ENCODE measurements at regions not wholly inside any gene's neighbourhood (a gene's known extent, or its start where the extent isn't known, plus 50 kb on each side); places are given as distances from the start of the nearest gene placed in this dataset.

GRCh38 chr12:34396861-34397590 is 374.7 kb downstream of the ALG10 start:
- ATAC-seq (no peak), FAIRE-seq (no peak), DNase-seq (ENCODE audit: low read depth, low spot score) (no peak)
- Histone ChIP-seq H3K79me2 (ENCODE audit: control insufficient read depth, insufficient read depth, low read length) (no peaks in the 10 kb centered on the region), H3K27ac (ENCODE audit: control insufficient read depth, insufficient read depth) (no peak overlapping the region), H2AFZ (ENCODE audit: control insufficient read depth, low read depth, low read length) (no peak overlapping the region), H3K9ac (ENCODE audit: control insufficient read depth, insufficient read depth, low read length) (no peak overlapping the region), H3K4me3 (no peak overlapping the region), H3K4me1 (ENCODE audit: control insufficient read depth, insufficient read depth, low read length) (no peaks in the 10 kb centered on the region), H3K36me3 (ENCODE audit: control insufficient read depth in 2 of 2, insufficient read depth in 2 of 2, low read length in 1 of 2) (no peaks in the 10 kb centered on the region), H4K20me1 (ENCODE audit: control insufficient read depth, insufficient read depth) (no peaks in the 10 kb centered on the region), H3K27me3 (replicated peaks in 1 of 2; ENCODE audit: control insufficient read depth in 2 of 2, insufficient read depth in 2 of 2, low read length in 1 of 2) (no peaks in the 10 kb centered on the region), H3K4me2 (ENCODE audit: control insufficient read depth, insufficient read depth) (no peak overlapping the region), H3K9me3 (replicated peaks; ENCODE audit: control insufficient read depth, insufficient read depth, low read length) (peaks cover 2% of the 10 kb centered on the region; the same call in 1 of the 3 replicates)
- TF ChIP-seq SIN3A (IDR thresholded peaks at IDR 0.05; ENCODE audit: low read depth, low read length) = no peak
- no peak for TF ChIP-seq BCL3 (IDR thresholded peaks at IDR 0.05; ENCODE audit: borderline replicate concordance, insufficient read depth, low read depth, low read length, poor library complexity, severe bottlenecking)
- no peak for TF ChIP-seq EZH2 (IDR thresholded peaks at IDR 0.05; ENCODE audit: borderline replicate concordance, control insufficient read depth, low read depth, low read length)
- no peak for TF ChIP-seq CHD4 (IDR thresholded peaks at IDR 0.05)
- no peak for TF ChIP-seq NKRF (conservative IDR thresholded peaks at IDR 0.05)
- TF ChIP-seq TAF1 (IDR thresholded peaks at IDR 0.05; ENCODE audit: borderline replicate concordance, low read depth, low read length) = no peak
- no peak for TF ChIP-seq MYC (IDR thresholded peaks at IDR 0.05; ENCODE audit: insufficient read depth, insufficient read length, insufficient replicate concordance, low read length, severe bottlenecking)
- TF ChIP-seq USF1 (IDR thresholded peaks at IDR 0.05; ENCODE audit: borderline replicate concordance, extremely low read length, insufficient read depth, low read depth, low read length) = no peak
- no peak for TF ChIP-seq MTA3 (IDR thresholded peaks at IDR 0.05; ENCODE audit: borderline replicate concordance, low read length)
- TF ChIP-seq HDAC2 (IDR thresholded peaks at IDR 0.05) = no peak
- TF ChIP-seq RUNX3 (IDR thresholded peaks at IDR 0.05; ENCODE audit: low read length) = no peak
- TF ChIP-seq GATAD2B (conservative IDR thresholded peaks at IDR 0.05; ENCODE audit: low read depth) = no peak
- no peak for TF ChIP-seq RAD21 (IDR thresholded peaks at IDR 0.05; ENCODE audit: insufficient read depth, low read depth, low read length)
- no peak for TF ChIP-seq NFIC (IDR thresholded peaks at IDR 0.05; ENCODE audit: low read depth, low read length)
- TF ChIP-seq HDGF (IDR thresholded peaks at IDR 0.05) = no peak
- TF ChIP-seq RBBP5 (conservative IDR thresholded peaks at IDR 0.05) = no peak
- TF ChIP-seq FOXM1 (IDR thresholded peaks at IDR 0.05; ENCODE audit: low read depth, low read length) = no peak
- no peak for TF ChIP-seq NR2C1 (IDR thresholded peaks at IDR 0.05)
- intact Hi-C loops (cut with micrococcal nuclease; ENCODE audit: unreplicated experiment) (no loop called here), in situ Hi-C loops (cut with MboI) (loop anchor here (25.0 kb wide), 1 partner anchor 110 kb away; no protein-coding TSS in a partner anchor)
- RAD21 ChIA-PET (ENCODE audit: unreplicated experiment) = no interaction called here
- POLR2A ChIA-PET = no interaction called here
- SMC1A ChIA-PET (ENCODE audit: uncharacterized antibody, unreplicated experiment) = no interaction called here
- WGBS (ENCODE audit: insufficient coverage, insufficient replicate concordance, low lambda C conversion rate, missing lambda C conversion rate) = 19% methylated on average over 20 of the region's 20 CpGs
- CTCF ChIA-PET = no interaction called here
- no TSS peak for BruUV-seq (replicated peaks)
